ENCODE measurements at regions not wholly inside any gene's neighbourhood (a gene's known extent, or its start where the extent isn't known, plus 50 kb on each side); places are given as distances from the start of the nearest gene placed in this dataset.
A peak's percentile ranks its signal among the peaks of the same experiment; 100 is the strongest.

- 31 to 38% methylated on average over 4 of the region's 4 CpGs for WGBS, 2 donors
- H3K9me3 ChIP-seq (ENCODE audit: control insufficient read depth, low read length), result peaks cover 7% of the 10 kb centered on the region
- intact Hi-C loops (cut with DNase I), result no loop called here
- ATAC-seq (ENCODE audit: low FRiP score) (no peak), DNase-seq (no peak)
- H3K36me3 ChIP-seq (ENCODE audit: control insufficient read depth in 1 of 2, insufficient read depth in 2 of 2, low read length in 1 of 2), result no peaks in the 10 kb centered on the region
- H3K4me3 ChIP-seq (ENCODE audit: low read length in 2 of 2), result no peak overlapping the region
- no peak overlapping the region for H3K27ac ChIP-seq (ENCODE audit: low read depth in 1 of 2, low read length in 2 of 2)
- peaks cover 0 to 3% of the 10 kb centered on the region in 2 donors for H3K27me3 ChIP-seq (ENCODE audit: control insufficient read depth in 1 of 2, insufficient read depth in 2 of 2, low read length in 1 of 2)
- no peaks in the 10 kb centered on the region for H3K4me1 ChIP-seq (ENCODE audit: control insufficient read depth in 1 of 2, insufficient read depth in 2 of 2, low read length in 2 of 2)
These were observed 203.2 kb upstream of the PPP2R3A start for GRCh38 chr3:135762188-135762856.

- no peaks in the 10 kb centered on the region for H3K36me3 ChIP-seq (ENCODE audit: control insufficient read depth in 1 of 2, insufficient read depth in 2 of 2, low read length in 1 of 2)
- H3K27ac ChIP-seq (ENCODE audit: low read depth in 1 of 2, low read length in 2 of 2), result no peak overlapping the region
- no peak for ATAC-seq (ENCODE audit: low FRiP score)
- peaks cover 7% of the 10 kb centered on the region for H3K9me3 ChIP-seq (ENCODE audit: control insufficient read depth, low read length)
- 71 to 88% methylated on average over 2 of the region's 2 CpGs for WGBS, 2 donors
- peaks cover 0 to 3% of the 10 kb centered on the region in 2 donors for H3K27me3 ChIP-seq (ENCODE audit: control insufficient read depth in 1 of 2, insufficient read depth in 2 of 2, low read length in 1 of 2)
- H3K4me3 ChIP-seq (ENCODE audit: low read length in 2 of 2), result no peak overlapping the region
- intact Hi-C loops (cut with DNase I), result no loop called here
- no peaks in the 10 kb centered on the region for H3K4me1 ChIP-seq (ENCODE audit: control insufficient read depth in 1 of 2, insufficient read depth in 2 of 2, low read length in 2 of 2)
- DNase-seq, result no peak
These were observed 199.4 kb upstream of the PPP2R3A start for GRCh38 chr3:135766115-135766514.

- Histone ChIP-seq H3K27ac (ENCODE audit: low read depth in 1 of 2, low read length in 2 of 2) (no peak overlapping the region), H3K9me3 (ENCODE audit: control insufficient read depth, low read length) (peaks cover 3% of the 10 kb centered on the region), H3K27me3 (ENCODE audit: control insufficient read depth in 1 of 2, insufficient read depth in 2 of 2, low read length in 1 of 2) (no peaks in the 10 kb centered on the region), H3K4me3 (ENCODE audit: low read length in 2 of 2) (no peak overlapping the region), H3K36me3 (ENCODE audit: control insufficient read depth in 1 of 2, insufficient read depth in 2 of 2, low read length in 1 of 2) (no peaks in the 10 kb centered on the region), H3K4me1 (ENCODE audit: control insufficient read depth in 1 of 2, insufficient read depth in 2 of 2, low read length in 2 of 2) (no peaks in the 10 kb centered on the region)
- no peak for ATAC-seq (ENCODE audit: low FRiP score)
- 34 to 38% methylated on average over 3 of the region's 3 CpGs for WGBS, 2 donors
- intact Hi-C loops (cut with DNase I), result no loop called here
- DNase-seq, result no peak
These were observed 193.8 kb upstream of the PPP2R3A start for GRCh38 chr3:135771760-135772159.

- Histone ChIP-seq H3K4me3 (ENCODE audit: low read length in 2 of 2) (no peak overlapping the region), H3K9me3 (ENCODE audit: control insufficient read depth, low read length) (no peaks in the 10 kb centered on the region), H3K36me3 (ENCODE audit: control insufficient read depth in 1 of 2, insufficient read depth in 2 of 2, low read length in 1 of 2) (no peaks in the 10 kb centered on the region), H3K4me1 (ENCODE audit: control insufficient read depth in 1 of 2, insufficient read depth in 2 of 2, low read length in 2 of 2) (no peaks in the 10 kb centered on the region), H3K27ac (ENCODE audit: low read depth in 1 of 2, low read length in 2 of 2) (no peak overlapping the region), H3K27me3 (ENCODE audit: control insufficient read depth in 1 of 2, insufficient read depth in 2 of 2, low read length in 1 of 2) (no peaks in the 10 kb centered on the region)
- WGBS, 2 donors, result 63 to 65% methylated on average over 1 of the region's 1 CpG
- intact Hi-C loops (cut with DNase I), result no loop called here
- ATAC-seq (ENCODE audit: low FRiP score) (no peak), DNase-seq (no peak)
These were observed 186.5 kb upstream of the PPP2R3A start for GRCh38 chr3:135779024-135779423.

DNA sequence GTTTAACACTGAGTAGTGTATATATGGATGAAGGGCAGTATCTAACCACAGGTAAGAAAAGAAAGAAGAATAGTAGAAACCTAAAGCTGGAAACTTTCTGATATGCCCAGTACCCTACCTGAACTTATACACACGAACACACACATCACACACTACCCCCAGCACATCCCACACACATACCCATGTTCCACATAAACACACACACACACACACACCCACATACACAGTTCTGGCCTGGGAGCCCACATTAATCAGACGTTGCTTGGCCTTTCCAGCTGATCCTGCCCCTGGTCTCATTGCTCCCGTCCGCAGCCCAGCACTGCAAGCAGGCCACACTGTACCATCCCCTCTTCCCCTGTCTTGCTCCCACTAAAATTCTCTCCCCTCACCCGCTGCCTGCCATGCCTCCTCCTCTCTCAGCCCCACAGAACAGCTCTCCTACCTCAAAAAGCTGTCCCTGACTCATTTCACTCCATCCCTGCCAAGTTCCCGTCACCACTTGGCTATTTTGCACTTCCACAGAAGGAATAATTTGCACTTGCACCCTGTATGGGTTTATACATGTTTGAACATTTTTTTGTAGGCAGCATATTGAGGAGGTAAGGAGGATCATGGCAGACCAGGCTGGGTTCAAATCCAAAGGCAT lies 185.8 kb upstream of the PPP2R3A start:
- WGBS, 2 donors, result 40 to 49% methylated on average over 6 of the region's 6 CpGs
- H3K4me3 ChIP-seq (ENCODE audit: low read length in 2 of 2), result no peak overlapping the region
- ATAC-seq (ENCODE audit: low FRiP score), result peak; percentile 12

DNA sequence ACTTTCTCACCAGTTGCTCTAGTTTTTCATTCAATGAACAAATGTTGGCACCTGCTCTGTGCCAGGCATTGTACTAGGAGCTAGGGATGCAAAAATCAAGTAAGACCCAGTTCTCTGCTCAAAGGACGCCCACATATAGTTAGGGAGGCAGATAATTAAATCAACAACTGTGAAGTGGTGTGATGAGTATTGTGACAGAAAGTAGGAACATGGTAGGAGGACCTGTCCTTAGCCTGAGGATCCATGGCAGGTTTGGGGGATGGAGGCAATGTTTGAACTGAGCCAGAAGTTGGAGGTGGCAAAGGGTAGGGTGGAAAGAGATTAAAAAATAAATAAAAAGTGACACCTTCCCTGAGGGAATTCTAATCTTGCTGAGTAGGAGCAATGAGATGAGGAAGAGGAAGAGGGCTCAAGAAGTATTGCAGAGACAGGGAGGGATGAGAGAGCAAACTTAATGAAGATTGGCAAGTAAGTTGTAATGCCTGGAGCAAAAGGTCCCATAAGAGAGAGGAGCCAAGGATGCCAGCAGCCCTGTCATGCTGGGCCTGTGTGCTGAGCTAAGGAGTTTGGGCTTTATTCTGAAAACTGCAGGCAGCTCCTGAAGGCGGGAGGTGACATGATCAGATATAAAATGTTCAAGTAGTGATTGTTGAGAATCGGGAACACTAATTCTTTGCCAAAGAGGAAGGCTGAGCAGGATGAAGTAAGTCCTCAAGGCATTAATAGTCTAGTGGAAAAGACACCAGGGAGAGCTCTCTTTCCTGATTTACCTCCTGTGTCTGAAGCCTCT lies 184.3 kb upstream of the PPP2R3A start:
- intact Hi-C loops (cut with DNase I), result no loop called here
- H3K4me1 ChIP-seq (ENCODE audit: control insufficient read depth in 1 of 2, insufficient read depth in 2 of 2, low read length in 2 of 2), result no peaks in the 10 kb centered on the region
- WGBS, 2 donors, result 72 to 82% methylated on average over 3 of the region's 3 CpGs
- ATAC-seq (ENCODE audit: low FRiP score) (no peak), DNase-seq (no peak)
- H3K27me3 ChIP-seq (ENCODE audit: control insufficient read depth in 1 of 2, insufficient read depth in 2 of 2, low read length in 1 of 2), result no peaks in the 10 kb centered on the region
- H3K27ac ChIP-seq (ENCODE audit: low read depth in 1 of 2, low read length in 2 of 2), result no peak overlapping the region
- no peak overlapping the region for H3K4me3 ChIP-seq (ENCODE audit: low read length in 2 of 2)
- H3K9me3 ChIP-seq (ENCODE audit: control insufficient read depth, low read length), result no peaks in the 10 kb centered on the region
- no peaks in the 10 kb centered on the region for H3K36me3 ChIP-seq (ENCODE audit: control insufficient read depth in 1 of 2, insufficient read depth in 2 of 2, low read length in 1 of 2)

More for the DNA sequence above, 185.8 kb upstream of the PPP2R3A start:
- H3K9me3 ChIP-seq (ENCODE audit: control insufficient read depth, low read length), result no peaks in the 10 kb centered on the region
- no peak overlapping the region for H3K27ac ChIP-seq (ENCODE audit: low read depth in 1 of 2, low read length in 2 of 2)
- H3K36me3 ChIP-seq (ENCODE audit: control insufficient read depth in 1 of 2, insufficient read depth in 2 of 2, low read length in 1 of 2), result no peaks in the 10 kb centered on the region
- H3K4me1 ChIP-seq (ENCODE audit: control insufficient read depth in 1 of 2, insufficient read depth in 2 of 2, low read length in 2 of 2), result no peaks in the 10 kb centered on the region
- H3K27me3 ChIP-seq (ENCODE audit: control insufficient read depth in 1 of 2, insufficient read depth in 2 of 2, low read length in 1 of 2), result no peaks in the 10 kb centered on the region
- intact Hi-C loops (cut with DNase I), result no loop called here
- no peak for DNase-seq

DNA sequence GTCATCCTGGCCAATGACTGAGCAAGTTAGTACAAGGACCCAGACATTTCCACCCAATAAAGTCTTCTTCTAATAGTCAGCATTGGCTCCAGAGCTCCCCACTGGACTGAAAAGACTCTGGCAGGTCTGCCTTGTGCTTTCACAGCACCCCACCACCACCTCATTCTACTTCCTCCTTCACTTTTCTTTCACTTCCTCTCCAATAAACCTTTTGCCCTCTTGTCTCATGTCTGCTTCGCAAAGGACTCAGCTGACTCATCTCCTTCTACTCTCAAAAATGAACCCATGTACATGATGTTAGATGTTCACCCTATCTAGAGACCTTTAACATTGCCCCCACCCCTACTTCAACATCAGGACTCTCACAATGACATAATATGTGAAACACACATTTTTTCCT lies 181.0 kb upstream of the PPP2R3A start:
- H3K9me3 ChIP-seq (ENCODE audit: control insufficient read depth, low read length), result no peaks in the 10 kb centered on the region
- WGBS, 2 donors, result 90% methylated on average over 1 of the region's 1 CpG
- intact Hi-C loops (cut with DNase I), result no loop called here
- DNase-seq (no peak), ATAC-seq (ENCODE audit: low FRiP score) (no peak)
- no peaks in the 10 kb centered on the region for H3K36me3 ChIP-seq (ENCODE audit: control insufficient read depth in 1 of 2, insufficient read depth in 2 of 2, low read length in 1 of 2)
- no peak overlapping the region for H3K27ac ChIP-seq (ENCODE audit: low read depth in 1 of 2, low read length in 2 of 2)
- no peaks in the 10 kb centered on the region for H3K4me1 ChIP-seq (ENCODE audit: control insufficient read depth in 1 of 2, insufficient read depth in 2 of 2, low read length in 2 of 2)
- no peak overlapping the region for H3K4me3 ChIP-seq (ENCODE audit: low read length in 2 of 2)
- no peaks in the 10 kb centered on the region for H3K27me3 ChIP-seq (ENCODE audit: control insufficient read depth in 1 of 2, insufficient read depth in 2 of 2, low read length in 1 of 2)

GRCh38 chr3:135788146-135788545 lies 177.4 kb upstream of the PPP2R3A start:
- no peak overlapping the region for H3K4me3 ChIP-seq (ENCODE audit: low read length in 2 of 2)
- no peaks in the 10 kb centered on the region for H3K4me1 ChIP-seq (ENCODE audit: control insufficient read depth in 1 of 2, insufficient read depth in 2 of 2, low read length in 2 of 2)
- no peaks in the 10 kb centered on the region for H3K27me3 ChIP-seq (ENCODE audit: control insufficient read depth in 1 of 2, insufficient read depth in 2 of 2, low read length in 1 of 2)
- 76 to 82% methylated on average over 4 of the region's 4 CpGs for WGBS, 2 donors
- intact Hi-C loops (cut with DNase I), result no loop called here
- no peaks in the 10 kb centered on the region for H3K9me3 ChIP-seq (ENCODE audit: control insufficient read depth, low read length)
- DNase-seq, result no peak
- H3K27ac ChIP-seq (ENCODE audit: low read depth in 1 of 2, low read length in 2 of 2), result no peak overlapping the region
- H3K36me3 ChIP-seq (ENCODE audit: control insufficient read depth in 1 of 2, insufficient read depth in 2 of 2, low read length in 1 of 2), result no peaks in the 10 kb centered on the region
- no peak for ATAC-seq (ENCODE audit: low FRiP score)

All from aorta (tissue), 5 donors.